ENCODE measurements at regions not wholly inside any gene's neighbourhood (a gene's known extent, or its start where the extent isn't known, plus 50 kb on each side); places are given as distances from the start of the nearest gene placed in this dataset.

- H3K4me1 Mint-ChIP-seq: peaks cover 38% of the 10 kb centered on the region
- peaks cover 70% of the 10 kb centered on the region for H3K27me3 Mint-ChIP-seq (ENCODE audit: low read depth)
- no peaks in the 10 kb centered on the region for H3K9me3 Mint-ChIP-seq
- no peak overlapping the region for H3K27ac Mint-ChIP-seq
- no peak for TF ChIP-seq CTCF (IDR thresholded peaks at IDR 0.05; ENCODE audit: unreplicated experiment in 3 of 3)
- no peak overlapping the region for H3K4me3 Mint-ChIP-seq
- peaks cover 4% of the 10 kb centered on the region for H3K36me3 Mint-ChIP-seq (ENCODE audit: low read depth)
Observed at GRCh38 chr11:70828593-70829082, 423.7 kb downstream of the SHANK2 start.

GRCh38 chr11:70829134-70829885, 423.1 kb downstream of the SHANK2 start:
- Mint-ChIP-seq H3K36me3 (ENCODE audit: low read depth) (peaks cover 4% of the 10 kb centered on the region), H3K9me3 (no peaks in the 10 kb centered on the region), H3K4me3 (no peak overlapping the region), H3K27ac (no peak overlapping the region), H3K4me1 (peaks cover 33% of the 10 kb centered on the region), H3K27me3 (ENCODE audit: low read depth) (peaks cover 67% of the 10 kb centered on the region)
- no peak for TF ChIP-seq CTCF (IDR thresholded peaks at IDR 0.05; ENCODE audit: unreplicated experiment in 3 of 3)

- H3K9me3 Mint-ChIP-seq: no peaks in the 10 kb centered on the region
- peaks cover 67% of the 10 kb centered on the region for H3K27me3 Mint-ChIP-seq (ENCODE audit: low read depth)
- H3K4me3 Mint-ChIP-seq: no peak overlapping the region
- TF ChIP-seq CTCF (IDR thresholded peaks at IDR 0.05; ENCODE audit: unreplicated experiment in 3 of 3): no peak
- H3K27ac Mint-ChIP-seq: no peak overlapping the region
- peaks cover 4% of the 10 kb centered on the region for H3K36me3 Mint-ChIP-seq (ENCODE audit: low read depth)
- peaks cover 28% of the 10 kb centered on the region for H3K4me1 Mint-ChIP-seq
Observed at GRCh38 chr11:70829886-70830272, 422.5 kb downstream of the SHANK2 start.

DNA sequence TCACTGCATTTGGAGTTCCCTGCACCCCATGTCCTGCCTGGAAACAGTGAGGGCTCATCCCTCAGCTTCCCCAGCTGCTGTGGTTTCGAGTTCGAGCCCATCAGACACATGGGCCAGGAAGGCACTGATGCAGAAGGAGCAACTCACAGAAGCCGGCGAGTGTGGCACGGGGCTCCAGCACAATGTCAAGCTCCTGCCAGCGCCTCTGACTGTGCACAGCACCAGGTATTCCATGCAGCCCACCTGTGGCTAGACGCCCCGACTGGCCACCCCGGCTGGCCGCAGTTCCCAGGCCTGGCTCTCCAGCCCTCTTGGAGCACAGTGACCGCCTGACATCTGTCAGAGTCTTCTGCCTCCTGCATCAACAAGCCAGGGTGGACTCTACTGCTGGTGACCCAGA, 419.4 kb downstream of the SHANK2 start:
- Mint-ChIP-seq H3K27ac (no peak overlapping the region), H3K9me3 (peaks cover 5% of the 10 kb centered on the region), H3K36me3 (ENCODE audit: low read depth) (no peaks in the 10 kb centered on the region), H3K27me3 (ENCODE audit: low read depth) (peaks cover 45% of the 10 kb centered on the region), H3K4me1 (no peaks in the 10 kb centered on the region), H3K4me3 (no peak overlapping the region)
- no peak for TF ChIP-seq CTCF (IDR thresholded peaks at IDR 0.05; ENCODE audit: unreplicated experiment in 3 of 3)

GRCh38 chr11:70833554-70833953, 418.8 kb downstream of the SHANK2 start:
- Mint-ChIP-seq H3K27ac (no peak overlapping the region), H3K36me3 (ENCODE audit: low read depth) (peaks cover under 1% of the 10 kb centered on the region), H3K4me3 (no peak overlapping the region), H3K9me3 (peaks cover 11% of the 10 kb centered on the region), H3K27me3 (ENCODE audit: low read depth) (peaks cover 43% of the 10 kb centered on the region), H3K4me1 (no peaks in the 10 kb centered on the region)
- TF ChIP-seq CTCF (IDR thresholded peaks at IDR 0.05; ENCODE audit: unreplicated experiment in 3 of 3): no peak

Data from nephron (organoid).